Upper lobe of left lung (tissue), 4 donors: ENCODE measurements at regions not wholly inside any gene's neighbourhood (a gene's known extent, or its start where the extent isn't known, plus 50 kb on each side); places are given as distances from the start of the nearest gene placed in this dataset.

Experiments
- CTCF ChIP-seq, 6 experiments: fragments of 450-650 bp in 4 of 6; fragments of 200-600 bp in 2 of 6; sonication (generic) in 2 of 6; IDR thresholded peaks; one replicate each; pipeline ENCODE4 v1.5.1; 2016 to 2019; ENCODE audit warnings: antibody characterized with exemption in 6 of 6
- EP300 ChIP-seq, 4 donors: sonication (generic); formaldehyde crosslinking; IDR thresholded peaks; one replicate each; pipeline ENCODE4 v1.5.1; 2017; ENCODE audit warnings: antibody characterized with exemption in 4 of 4, control low read depth in 2 of 4
- POLR2A ChIP-seq, 4 donors: fragments of 450-650 bp; IDR thresholded peaks; one replicate each; pipeline ENCODE4 v1.5.1; 2016 to 2017; ENCODE audit warnings: antibody characterized with exemption in 4 of 4, mild to moderate bottlenecking in 2 of 4

GRCh38 chr13:89057862-89058261 is 1386.7 kb downstream of the SLITRK5 start:
- no peak for TF ChIP-seq CTCF (IDR thresholded peaks at IDR 0.05)
- no peak for TF ChIP-seq POLR2A (IDR thresholded peaks at IDR 0.05)
- TF ChIP-seq EP300 (IDR thresholded peaks at IDR 0.05) = no peak
